CD4-positive, alpha-beta T cell treated with Interleukin-4 for 1 hour (primary cell): ENCODE measurements at regions not wholly inside any gene's neighbourhood (a gene's known extent, or its start where the extent isn't known, plus 50 kb on each side); places are given as distances from the start of the nearest gene placed in this dataset.
A peak's percentile ranks its signal among the peaks of the same experiment; 100 is the strongest.
"Not testable (repeated sequence)": the region's sequence is repeated elsewhere in the genome, so short reads cannot be mapped to it uniquely, and the experiment has no call there.

Source experiments
- DNase-seq, 2 donors: peaks; one replicate each; pipeline ENCODE4 v3.0.0-alpha.2; 2020 to 2022

DNA sequence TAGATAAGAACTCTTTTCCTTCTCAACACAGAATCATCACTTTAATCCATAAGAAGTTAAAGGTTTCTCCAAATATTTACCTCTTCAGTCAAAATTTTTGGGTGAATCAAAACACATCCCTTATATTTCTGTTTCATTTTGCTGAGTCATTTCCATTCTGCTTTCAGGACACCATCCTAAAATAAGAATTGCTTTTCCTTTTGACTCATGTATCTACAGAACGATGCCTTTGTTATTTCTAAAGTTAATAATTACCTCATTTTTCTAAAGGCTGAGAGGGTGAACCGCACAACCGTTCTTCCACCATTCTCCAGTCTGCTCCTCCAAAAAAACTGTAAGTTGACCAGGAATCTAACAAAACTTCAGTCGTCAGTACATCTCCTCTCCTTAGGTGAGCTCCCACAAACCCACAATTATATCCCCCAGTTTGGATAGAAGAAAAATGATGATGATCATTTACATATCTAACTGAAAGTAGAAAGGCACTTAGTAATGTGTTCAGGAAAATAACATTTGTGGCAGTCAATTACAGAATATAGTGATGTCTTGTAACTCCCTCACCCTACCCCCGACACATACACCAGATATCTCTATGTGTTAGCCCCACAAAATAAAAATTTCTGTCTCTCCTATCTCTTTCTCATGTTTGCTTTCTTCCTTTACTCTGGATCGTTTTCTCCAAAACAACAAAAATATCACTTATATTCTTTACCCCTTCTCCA lies 162.5 kb downstream of the RAD51AP2 start:
- no peak for DNase-seq

DNA sequence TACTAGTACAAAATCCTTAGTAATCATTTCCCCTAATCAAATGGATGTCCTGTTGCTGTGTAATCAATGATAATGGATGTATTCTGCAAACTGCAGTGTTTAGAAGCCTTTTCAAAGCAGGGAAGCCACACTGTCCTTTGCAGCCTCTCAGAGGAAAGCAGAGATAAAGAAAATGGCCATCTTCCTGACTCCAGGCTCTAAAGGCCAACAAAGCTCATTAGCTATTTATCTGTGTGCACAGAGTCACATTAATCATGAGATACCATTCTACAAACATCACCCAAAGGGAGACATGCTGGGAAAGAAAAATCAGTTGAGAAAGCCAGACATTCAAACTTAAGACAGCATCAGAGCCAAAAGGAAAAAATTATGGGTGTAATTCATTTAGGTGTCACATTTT lies 165.0 kb downstream of the RAD51AP2 start:
- DNase-seq = no peak

DNA sequence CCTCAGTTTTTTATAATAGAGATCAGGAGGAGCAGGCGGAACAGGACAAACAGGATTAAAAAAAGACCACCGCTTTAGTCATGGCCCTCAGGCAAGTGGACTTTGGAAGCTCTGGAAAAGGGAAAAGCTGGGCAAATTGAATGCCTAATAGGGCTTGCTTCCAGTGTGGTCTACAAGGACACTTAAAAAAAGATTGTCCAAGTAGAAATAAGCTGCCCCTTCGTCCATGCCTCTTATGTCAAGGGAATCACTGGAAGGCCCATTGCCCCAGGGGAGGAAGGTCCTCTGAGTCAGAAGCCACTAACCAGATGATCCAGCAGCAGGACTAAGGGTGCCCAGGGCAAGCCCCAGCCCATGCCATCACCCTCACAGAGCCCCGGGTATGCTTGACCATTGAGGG lies 175.5 kb downstream of the RAD51AP2 start:
- DNase-seq = not testable (repeated sequence)

DNA sequence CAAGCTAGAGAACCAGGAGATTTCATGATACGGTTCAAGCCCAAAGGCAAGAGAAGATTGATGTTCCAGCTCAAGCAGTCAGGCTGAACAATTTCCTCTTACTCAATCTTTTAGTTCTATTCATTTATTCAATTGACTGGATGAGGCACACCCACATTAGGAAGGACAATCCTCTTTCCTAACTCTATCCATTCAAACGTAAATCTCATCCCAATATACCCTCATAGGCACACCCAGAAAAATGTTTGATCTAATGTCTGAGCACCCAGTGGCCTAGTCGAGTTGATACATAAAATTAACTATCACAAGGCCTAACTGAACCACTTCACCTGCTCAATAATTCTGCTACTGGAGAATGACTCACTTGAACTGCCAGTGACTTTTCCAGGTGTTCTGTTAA lies 180.7 kb downstream of the RAD51AP2 start:
- no peak for DNase-seq

DNA sequence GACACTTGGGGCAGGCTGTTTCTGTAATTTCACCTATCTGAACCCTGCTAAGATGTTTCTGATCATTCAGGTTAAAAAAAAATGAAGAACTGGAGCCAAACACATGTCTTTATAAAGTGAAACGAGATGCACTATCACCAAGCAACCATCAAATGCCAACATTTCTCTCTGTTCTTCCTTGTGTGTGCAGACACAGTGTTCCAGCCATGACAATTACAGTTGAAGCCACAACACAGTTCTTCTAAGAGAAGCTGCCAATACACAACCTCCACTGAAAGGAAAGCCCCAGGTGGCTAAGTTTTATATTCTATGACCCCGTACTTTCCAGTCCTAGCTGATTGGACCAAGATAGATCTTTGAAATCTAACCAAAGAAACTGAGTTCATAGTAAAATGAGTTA lies 181.8 kb downstream of the RAD51AP2 start:
- no peak for DNase-seq

DNA sequence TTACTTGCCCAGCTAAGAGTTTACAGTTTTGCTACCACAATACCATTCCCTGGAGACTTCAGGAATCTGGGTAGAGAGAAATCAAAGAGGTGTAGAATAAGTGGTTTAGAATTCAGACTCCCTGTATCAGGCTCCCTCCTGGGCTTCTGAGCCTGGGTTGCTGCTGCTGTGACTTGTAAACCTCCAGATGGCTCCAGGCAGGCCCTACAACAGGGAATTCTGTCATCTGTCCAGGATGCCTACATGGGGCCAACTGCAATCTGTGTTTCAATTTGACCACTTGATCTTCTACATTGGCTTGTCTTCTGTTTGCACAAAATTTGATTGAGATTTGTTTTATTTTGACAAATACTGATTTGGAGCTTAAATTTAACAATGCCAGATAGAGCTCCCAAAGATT lies 183.9 kb downstream of the RAD51AP2 start:
- DNase-seq = no peak

DNA sequence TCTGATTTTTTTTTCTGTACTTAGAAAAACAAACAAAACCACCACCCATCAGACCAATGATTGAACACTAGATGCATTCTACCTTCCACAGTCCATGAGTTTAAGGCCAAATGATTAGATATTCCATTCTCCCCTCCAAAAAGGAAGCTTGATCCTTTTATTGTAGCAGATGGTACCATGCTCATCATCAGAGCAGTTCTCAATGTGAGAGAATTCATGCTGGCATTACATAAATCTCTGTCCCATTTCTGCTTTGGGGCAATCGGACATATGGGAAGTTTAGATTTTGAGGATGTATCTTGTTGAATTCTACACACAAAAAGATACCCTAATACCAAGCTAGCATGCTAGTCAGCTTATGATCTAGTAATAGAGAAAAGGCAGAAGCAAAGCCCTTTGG lies 186.6 kb downstream of the RAD51AP2 start:
- DNase-seq = no peak

DNA sequence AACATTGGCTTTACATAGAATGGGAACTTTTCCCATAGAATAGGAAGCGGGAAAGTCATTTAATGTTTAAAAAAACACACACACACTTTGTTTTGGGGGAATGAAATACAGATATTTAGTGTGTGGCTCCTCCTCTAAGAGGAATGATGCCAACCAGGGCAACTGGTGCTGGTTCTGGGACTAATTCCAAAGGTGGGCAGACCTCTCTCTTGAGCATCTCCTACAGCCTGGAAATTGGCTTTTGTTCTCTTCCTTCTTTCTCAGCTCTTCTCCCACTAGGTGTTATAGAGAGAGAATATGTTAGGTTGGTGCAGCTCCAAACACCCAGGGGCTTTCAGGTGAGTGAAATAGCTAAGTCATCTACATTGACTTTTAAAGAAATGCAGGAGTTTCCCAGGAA lies 190.1 kb downstream of the RAD51AP2 start:
- DNase-seq = no peak

DNA sequence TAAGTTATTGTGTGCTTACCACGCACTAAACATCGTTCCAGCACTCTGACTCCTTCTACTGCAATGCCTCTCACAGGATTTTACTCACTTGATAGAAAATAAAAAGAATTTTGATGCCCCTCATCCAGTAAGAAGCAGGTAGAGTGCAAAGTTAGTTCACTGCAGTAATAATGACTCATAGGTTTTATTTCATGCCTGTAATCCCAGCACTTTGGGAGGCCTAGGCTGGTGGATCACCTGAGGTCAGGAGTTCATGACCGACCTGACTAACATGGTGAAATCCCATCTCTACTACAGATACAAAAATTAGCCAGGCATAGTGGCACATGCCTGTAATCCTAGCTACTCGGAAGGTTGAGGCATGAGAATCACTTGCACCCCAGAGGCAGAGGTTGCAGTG lies 190.6 kb downstream of the RAD51AP2 start:
- no peak for DNase-seq

DNA sequence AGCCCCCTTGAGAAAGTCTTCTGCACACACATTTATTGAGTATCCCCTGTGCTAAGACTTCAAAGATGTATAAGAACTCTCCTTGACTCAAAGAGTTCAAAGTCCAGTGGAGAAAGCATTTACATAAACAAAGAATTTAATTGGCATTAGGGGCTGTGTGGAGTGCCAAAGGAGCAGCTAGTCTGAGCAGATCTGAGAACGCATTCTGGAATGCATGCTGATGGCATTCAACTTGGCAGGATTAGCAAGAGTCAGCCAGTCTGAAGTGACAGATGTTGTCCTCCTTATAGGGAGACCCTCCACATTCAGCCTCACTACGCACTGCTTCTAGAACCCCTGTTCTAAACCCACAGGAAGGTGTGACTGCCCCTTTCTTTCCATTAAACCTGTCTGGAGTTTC lies 191.5 kb downstream of the RAD51AP2 start:
- DNase-seq = no peak

DNA sequence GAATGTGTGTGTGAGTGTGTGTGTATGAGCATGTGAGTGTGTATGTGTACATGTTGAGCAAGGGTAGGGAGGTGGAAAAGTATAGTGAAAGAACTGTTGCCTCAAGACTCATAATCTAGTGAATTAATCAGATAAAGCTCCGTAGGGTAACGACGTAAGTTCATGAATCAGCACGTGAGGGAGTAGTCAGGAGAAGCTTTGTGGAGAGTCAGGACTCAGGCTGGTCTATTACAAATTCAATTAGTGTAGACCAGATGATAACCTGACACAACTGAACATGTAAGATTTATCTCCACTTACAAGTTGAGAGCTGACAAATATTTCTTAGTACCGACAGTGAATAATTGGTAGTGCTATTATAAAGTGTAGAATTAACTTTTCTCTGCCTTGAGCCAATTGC lies 194.5 kb downstream of the RAD51AP2 start:
- no peak for DNase-seq

DNA sequence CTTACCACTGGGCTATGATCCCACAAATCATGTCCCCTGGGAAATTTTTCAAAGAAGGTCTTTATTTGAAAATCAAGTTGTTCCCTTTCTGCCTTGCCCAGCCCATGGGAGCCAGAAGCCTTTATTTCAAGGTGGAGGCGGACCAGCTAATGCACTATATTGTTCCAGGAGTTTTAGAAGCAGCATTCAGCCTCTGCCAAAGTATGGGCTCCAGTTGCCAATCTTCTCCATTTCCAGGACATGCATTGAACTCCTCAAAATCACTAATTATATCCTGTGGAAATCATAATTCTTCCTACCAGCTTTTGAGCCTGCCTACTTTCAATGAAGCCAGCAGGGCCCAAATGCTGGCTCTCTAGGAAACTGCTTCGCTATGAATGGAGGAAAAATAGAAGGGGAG lies 195.8 kb downstream of the RAD51AP2 start:
- DNase-seq = no peak

DNA sequence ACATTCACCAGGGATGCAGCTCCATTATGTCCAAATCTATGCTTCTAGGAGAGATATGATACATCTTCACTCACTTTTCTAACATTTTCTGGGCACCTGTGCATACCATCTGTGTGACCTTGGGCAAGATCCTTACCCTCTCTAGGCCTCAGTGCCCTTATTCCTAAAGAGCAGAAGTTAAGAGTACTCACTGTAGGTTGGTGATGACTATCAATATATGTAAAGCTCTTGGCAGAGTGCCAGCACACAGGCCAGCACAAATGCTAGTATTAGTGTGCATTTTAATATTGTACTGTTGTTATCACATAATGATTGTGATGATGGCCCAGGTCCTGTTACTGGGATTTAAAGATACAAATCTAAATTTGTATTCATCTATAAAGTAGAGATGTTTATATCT lies 199.2 kb downstream of the RAD51AP2 start:
- DNase-seq = no peak

DNA sequence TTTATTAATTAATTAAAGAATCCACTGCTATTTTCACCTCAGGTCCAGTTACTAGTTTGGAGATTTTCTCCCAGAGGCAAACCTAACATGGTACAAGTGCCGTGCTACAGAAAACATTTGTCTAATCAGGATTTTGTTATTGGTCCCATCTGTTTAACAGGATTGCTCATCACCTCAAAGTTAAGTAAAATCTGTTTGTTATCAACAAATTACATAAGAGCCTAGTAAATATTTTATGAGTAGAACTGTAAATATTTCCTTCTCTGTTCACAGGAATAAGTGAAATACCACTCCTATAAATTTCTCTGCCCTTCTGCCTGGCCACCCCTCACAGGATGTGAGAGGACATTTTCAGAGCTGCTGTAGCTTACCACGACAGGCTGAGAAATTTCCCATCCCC lies 200.2 kb downstream of the RAD51AP2 start:
- no peak for DNase-seq

DNA sequence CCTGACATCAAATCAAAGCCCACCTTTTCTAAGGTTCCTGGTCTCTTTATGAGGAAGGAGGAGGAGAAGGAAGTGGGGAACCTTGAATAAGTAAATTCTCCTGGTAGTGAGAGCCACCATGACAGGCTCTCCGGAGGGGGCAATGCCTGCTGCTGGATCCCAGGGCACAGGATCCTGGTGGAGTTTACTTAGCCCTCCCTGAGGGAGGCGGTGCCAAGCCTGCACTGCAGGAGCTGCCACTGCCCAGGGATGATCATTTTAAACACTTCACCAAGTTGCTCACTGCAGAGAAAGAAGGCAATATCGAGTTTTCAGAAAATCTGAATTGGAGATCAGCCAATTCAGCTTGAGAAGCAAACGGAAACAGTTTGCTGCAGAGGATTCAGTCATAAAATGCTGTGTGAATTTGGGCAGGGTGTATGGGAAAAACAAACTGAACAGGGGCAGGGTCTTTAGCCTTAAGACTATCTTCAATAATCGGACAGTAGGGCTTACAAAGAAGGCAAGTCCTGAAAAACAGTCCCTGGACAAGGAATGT lies 200.7 kb downstream of the RAD51AP2 start:
- DNase-seq = no peak

DNA sequence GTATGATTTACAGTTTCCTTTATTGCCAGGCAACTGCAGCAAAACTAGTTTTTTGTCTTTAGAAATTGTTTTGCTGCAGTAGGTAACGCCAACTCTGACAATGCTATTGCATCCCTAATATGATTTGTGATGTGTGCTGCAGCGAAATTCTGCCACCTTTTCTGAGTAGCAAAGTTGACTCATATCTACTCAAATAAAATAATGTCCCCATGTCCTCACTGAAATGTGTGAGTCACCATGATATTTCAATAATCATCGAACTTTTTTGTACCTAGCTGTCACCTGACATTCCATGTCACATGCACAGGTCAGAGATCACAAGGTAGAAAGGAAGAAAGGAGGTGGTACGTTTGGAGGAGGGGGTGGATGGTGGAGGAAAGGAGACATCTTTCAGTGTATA lies 205.0 kb downstream of the RAD51AP2 start:
- no peak for DNase-seq

DNA sequence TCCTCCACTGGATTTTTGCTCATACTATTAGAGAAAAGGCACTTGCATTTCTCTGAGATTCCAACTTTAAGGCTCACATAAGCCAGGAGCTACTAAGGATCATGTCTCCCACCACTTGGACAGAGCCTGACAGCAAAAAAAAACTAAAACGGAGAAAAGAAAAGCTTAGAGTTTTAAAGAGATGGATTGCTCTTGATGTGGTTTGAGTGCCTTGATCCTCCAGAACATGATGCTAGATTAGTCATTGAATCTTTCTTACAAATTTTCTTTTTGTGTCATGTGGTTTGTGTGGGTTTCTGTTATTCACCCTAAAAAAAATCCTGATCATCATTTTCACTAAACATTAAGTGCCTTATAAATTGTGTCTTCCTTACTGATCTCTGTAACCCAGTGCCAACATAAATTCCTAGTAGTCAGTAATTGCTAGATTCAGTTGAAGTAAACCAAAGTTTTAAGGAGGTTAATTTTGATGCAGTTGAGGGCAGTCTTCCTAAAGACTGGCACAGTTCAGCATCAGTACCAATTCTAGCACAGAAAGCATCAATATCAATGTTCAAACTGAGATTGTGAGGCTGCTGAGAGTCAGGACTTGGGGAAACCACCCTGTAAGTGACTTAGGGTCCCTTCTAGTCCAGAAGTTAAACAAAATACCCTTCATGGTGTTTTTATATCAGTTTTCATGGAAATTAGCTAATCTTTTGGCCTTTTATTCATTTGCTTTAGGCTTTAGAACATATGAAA lies 206.3 kb downstream of the RAD51AP2 start:
- no peak for DNase-seq

DNA sequence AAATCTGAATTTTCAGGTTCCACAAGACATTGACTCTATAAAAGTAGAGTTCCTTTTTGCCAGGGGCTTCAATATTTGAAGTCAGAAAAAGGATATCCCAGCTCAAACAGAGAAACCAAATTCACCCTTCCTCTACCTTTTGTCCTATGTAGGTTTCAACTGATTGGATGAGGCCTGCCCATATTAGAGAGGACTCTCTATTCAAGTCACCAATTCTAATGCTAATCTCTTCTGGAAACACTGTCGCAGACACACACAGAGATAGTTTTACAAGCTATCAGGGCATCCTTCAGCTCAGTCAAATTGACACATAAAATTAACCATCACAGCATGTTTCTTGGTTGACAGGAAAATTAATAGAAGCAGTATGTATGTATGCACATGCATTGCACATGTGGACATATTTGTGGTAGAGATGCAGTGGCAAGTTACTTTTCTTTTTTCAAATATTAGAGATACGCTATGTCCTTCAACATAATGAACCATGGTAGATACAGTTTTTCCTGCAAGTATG lies 207.1 kb downstream of the RAD51AP2 start:
- DNase-seq = no peak

DNA sequence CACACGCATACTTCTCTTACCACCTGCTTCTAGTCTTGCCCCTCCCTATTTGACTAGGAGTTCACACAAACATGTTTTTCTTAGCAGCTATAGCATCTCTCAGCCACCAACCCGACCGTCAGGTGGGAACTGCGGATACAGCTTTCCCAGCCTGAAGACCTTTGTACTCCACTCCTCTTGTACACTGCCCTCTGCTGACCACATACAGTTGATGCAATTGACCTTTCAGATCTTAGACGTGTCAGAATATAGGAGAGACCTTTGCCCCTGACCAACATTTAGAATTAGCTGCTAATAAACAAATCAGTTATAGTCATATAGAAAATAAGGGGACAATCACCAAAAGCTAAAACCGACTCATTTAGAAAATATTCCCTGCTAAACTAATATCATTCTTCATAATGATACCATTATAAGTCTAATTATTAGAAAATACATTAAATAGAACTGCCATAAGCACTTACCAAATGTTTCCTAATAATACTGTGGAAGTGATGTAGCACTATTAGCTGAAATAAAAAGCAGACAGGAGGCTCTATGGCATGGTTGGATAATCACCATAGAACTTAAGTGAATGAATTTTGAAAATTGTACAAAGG lies 208.4 kb downstream of the RAD51AP2 start:
- DNase-seq = peak in 1 of 2 donors; percentile 13

DNA sequence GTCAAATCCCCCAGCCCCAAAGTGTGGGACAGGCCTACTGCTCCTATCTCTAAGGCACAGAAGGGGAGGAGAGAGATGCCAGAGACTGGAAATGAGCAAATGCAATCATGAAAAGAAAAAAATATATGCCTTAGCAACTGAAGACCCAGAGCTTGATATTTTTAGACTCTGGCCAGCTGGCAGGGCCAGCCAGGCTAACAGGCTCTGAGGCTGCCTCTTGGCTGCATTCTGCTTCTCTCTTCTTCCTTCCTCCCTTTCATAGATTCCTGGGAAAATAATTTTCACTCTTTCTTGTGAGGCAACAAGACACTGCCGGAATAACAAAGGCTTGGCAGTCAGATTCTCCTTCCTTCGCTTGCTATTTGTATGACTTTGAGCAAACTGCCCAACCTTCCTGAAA lies 209.1 kb downstream of the RAD51AP2 start:
- DNase-seq = no peak

DNA sequence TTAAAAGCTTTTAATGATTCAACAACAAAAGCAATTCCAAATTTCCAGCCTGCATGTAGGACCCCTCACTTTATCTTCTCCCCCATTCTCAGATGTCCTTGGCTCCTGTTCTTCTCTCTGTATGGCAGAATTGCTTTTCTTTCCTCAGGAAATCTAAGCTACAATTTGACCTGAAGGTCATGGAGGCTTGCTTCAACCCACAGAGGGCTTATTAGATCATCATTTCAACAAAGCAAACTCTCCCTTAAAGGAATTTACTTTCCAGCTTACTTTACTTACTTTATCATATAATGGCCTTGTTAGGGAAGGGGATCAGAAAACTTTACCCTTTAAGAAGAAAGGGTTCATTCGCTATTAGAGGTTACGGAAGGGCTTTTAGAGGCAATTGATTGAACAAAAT lies 211.5 kb downstream of the RAD51AP2 start:
- no peak for DNase-seq

DNA sequence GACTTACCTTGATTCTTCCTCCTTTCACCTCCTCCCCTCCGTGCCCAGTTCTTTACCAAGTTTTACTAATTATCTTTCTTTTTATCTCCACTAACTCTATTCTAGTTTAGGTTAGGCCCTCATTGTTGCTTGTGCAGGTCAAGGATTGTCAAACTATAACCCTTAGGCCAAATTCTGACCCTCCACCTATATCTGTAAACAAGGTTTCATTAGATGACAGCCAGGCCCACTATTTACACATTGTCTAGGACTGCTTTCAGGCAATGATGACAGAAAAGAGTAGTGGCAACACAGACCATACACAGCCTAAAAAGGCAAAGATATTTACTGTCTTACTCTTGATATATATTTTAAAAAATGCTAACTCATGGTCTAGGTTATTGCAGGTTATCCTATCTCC lies 212.0 kb downstream of the RAD51AP2 start:
- DNase-seq = no peak

DNA sequence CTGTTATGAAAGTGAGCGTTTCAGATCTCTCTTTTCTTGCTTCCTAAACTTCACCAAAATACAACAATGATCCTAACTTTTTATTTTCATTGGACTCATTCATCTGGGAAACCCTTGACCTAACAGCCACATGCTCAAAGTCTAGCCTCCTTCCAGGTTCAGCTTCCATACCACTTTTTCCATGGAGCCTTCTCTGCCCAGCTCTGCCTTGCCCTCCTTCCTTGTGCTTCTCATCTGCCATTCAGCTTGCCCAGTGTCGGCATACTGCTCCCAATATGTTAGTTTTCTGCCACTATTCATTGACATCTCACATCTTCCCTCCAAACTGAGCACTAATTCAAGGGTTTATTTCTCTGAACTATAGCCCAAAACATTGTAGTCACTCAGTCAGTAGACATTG lies 214.7 kb downstream of the RAD51AP2 start:
- no peak for DNase-seq

DNA sequence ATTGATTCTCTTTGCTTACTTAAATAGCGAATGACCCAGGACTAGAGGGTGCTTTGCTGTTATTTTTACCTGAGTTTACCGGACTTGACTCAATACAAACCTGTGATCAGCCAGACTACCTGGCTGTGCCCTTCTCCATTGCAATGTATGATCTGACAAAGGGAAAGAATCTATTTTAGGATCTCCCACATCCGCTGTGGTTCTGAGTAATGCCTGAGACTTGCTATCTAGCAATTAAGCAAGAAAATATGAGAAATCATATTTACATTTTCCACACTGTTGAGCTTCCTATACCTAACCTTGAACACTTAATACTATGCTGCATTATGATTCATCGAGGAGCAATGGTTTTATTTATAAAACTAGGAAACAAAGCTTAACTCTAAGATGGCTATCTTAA lies 215.2 kb downstream of the RAD51AP2 start:
- DNase-seq = no peak
